Endothelial cell of umbilical vein (primary cell): ENCODE measurements at regions not wholly inside any gene's neighbourhood (a gene's known extent, or its start where the extent isn't known, plus 50 kb on each side); places are given as distances from the start of the nearest gene placed in this dataset.

Experiments used
- BruUV-seq: library from RNA; stranded (reverse); fragments of 400-500 nt; replicated peaks from 2 replicates; lab custom pipeline; 2021; lab: Mats Ljungman, UMichigan
- CTCF ChIA-PET: fragments of 300-600, 350-600 bp; sonication (Branson Sonifier 250); formaldehyde crosslinking; loops from one replicate; lab custom pipeline; 2021; ENCODE audit warnings: antibody characterized with exemption, inconsistent platforms; lab: Charles Lee
- POLR2A ChIA-PET: fragments of 300-600, 350-600 bp; sonication (Branson Sonifier 250); formaldehyde crosslinking; loops from one replicate; lab custom pipeline; 2021; ENCODE audit warnings: antibody characterized with exemption, inconsistent platforms; lab: Charles Lee
- DNase-seq: peaks from one replicate; pipeline ENCODE4 v3.0.0-alpha.2; 2011; ENCODE audit warnings: low read depth, low spot score
- FAIRE-seq: peaks from 2 replicates; lab custom pipeline; 2011; peaks lifted over from hg19 to GRCh38; lab: Jason Lieb, UNC
- H2AFZ ChIP-seq: 2 replicates; pipeline ENCODE4 v1.6.0; 2012; ENCODE audit warnings: low read depth, low read length, control low read depth, inconsistent platforms
- H3K27ac ChIP-seq: 2 replicates; pipeline ENCODE4 v1.5.1; 2011; ENCODE audit warnings: low read depth, mild to moderate bottlenecking, control low read depth, low read length, moderate library complexity; ENCODE audit not compliant: insufficient read depth
- H3K27me3 ChIP-seq, 2 experiments: 2 replicates each; pipeline versions ENCODE4 v1.6.0 to v1.6.1; 2011; ENCODE audit warnings: low read length in 2 of 2, mixed read lengths in 1 of 2; ENCODE audit not compliant: control insufficient read depth in 2 of 2, insufficient read depth in 2 of 2
- H3K36me3 ChIP-seq, 2 experiments: 2 replicates in 1 of 2; 3 replicates in 1 of 2; pipeline ENCODE4 v1.5.1; 2011; ENCODE audit warnings: low read length in 2 of 2, mild to moderate bottlenecking in 1 of 2, moderate library complexity in 1 of 2; ENCODE audit not compliant: control insufficient read depth in 2 of 2, insufficient read depth in 2 of 2; ENCODE audit errors: extremely low read depth in 1 of 2
- H3K4me1 ChIP-seq: 3 replicates; pipeline ENCODE4 v1.5.1; 2011; ENCODE audit warnings: mild to moderate bottlenecking, low read length; ENCODE audit not compliant: control insufficient read depth, insufficient read depth; ENCODE audit errors: extremely low read depth
- H3K4me2 ChIP-seq: 2 replicates; pipeline ENCODE4 v1.6.1; 2011; ENCODE audit warnings: low read length, control low read depth, mixed read lengths; ENCODE audit not compliant: insufficient read depth
- H3K4me3 ChIP-seq, 3 experiments: fragments of 200-600 bp in 1 of 3; sonication (generic), shearing (Covaris generic) in 1 of 3; replicated peaks in 1 of 3; 2 replicates each; pipeline ENCODE4 v1.5.1; 2011 to 2016; ENCODE audit warnings: control low read depth in 3 of 3, low read length in 3 of 3, mild to moderate bottlenecking in 2 of 3, inconsistent platforms in 1 of 3, low read depth in 1 of 3, moderate library complexity in 1 of 3; ENCODE audit not compliant: insufficient read depth in 1 of 3
- H3K79me2 ChIP-seq: 2 replicates; pipeline ENCODE4 v1.6.0; 2012; ENCODE audit warnings: low read length, inconsistent platforms; ENCODE audit not compliant: control insufficient read depth, insufficient read depth
- H3K9ac ChIP-seq: replicated peaks from 2 replicates; pipeline ENCODE3; 2011; ENCODE audit warnings: low read length, control low read depth; ENCODE audit not compliant: insufficient read depth; ENCODE audit errors: extremely low read depth
- H3K9me1 ChIP-seq: replicated peaks from 3 replicates; pipeline ENCODE4 v1.6.0; 2011; ENCODE audit warnings: mild to moderate bottlenecking, low read length; ENCODE audit not compliant: control insufficient read depth, insufficient read depth; ENCODE audit errors: extremely low read depth
- H3K9me3 ChIP-seq: replicated peaks from 2 replicates; pipeline ENCODE4 v1.5.1; 2012; ENCODE audit warnings: low read length, inconsistent platforms; ENCODE audit not compliant: control insufficient read depth, insufficient read depth
- H4K20me1 ChIP-seq: replicated peaks from 2 replicates; pipeline ENCODE3; 2011; ENCODE audit warnings: mild to moderate bottlenecking, low read length; ENCODE audit not compliant: control insufficient read depth, insufficient read depth; ENCODE audit errors: extremely low read depth
- CTCF ChIP-seq, 2 donors: IDR thresholded peaks; 1 replicate in 1 of 2; 2 replicates in 1 of 2; pipeline ENCODE4 v1.5.1; 2011; ENCODE audit warnings: low read length in 2 of 2, mild to moderate bottlenecking in 2 of 2, moderate library complexity in 2 of 2, control low read depth in 1 of 2, inconsistent platforms in 1 of 2, low read depth in 1 of 2; ENCODE audit not compliant: insufficient read depth in 1 of 2; ENCODE audit errors: extremely low read depth in 1 of 2
- EZH2 ChIP-seq: IDR thresholded peaks from 2 replicates; pipeline ENCODE4 v1.6.1; 2012; ENCODE audit warnings: borderline replicate concordance, low read depth, mild to moderate bottlenecking, moderate library complexity, low read length, inconsistent platforms; ENCODE audit not compliant: severe bottlenecking
- FOS ChIP-seq: IDR thresholded peaks from 2 replicates; pipeline ENCODE4 v1.6.1; 2011; ENCODE audit warnings: mild to moderate bottlenecking, low read length, moderate library complexity, borderline replicate concordance; ENCODE audit not compliant: insufficient read depth
- GATA2 ChIP-seq: IDR thresholded peaks from 2 replicates; pipeline ENCODE4 v1.7.0; 2011; ENCODE audit warnings: low read depth, mild to moderate bottlenecking, moderate library complexity, mixed read lengths, low read length; ENCODE audit not compliant: insufficient read length, insufficient read depth
- JUN ChIP-seq: IDR thresholded peaks from 2 replicates; pipeline ENCODE4 v1.6.1; 2011; ENCODE audit warnings: borderline replicate concordance, low read depth; ENCODE audit not compliant: insufficient read length, insufficient read depth
- MAX ChIP-seq: IDR thresholded peaks from 2 replicates; pipeline ENCODE4 v1.6.1; 2011; ENCODE audit not compliant: insufficient read depth, insufficient read length
- MYC ChIP-seq: IDR thresholded peaks from one replicate; pipeline ENCODE4 v1.6.1; 2011; ENCODE audit warnings: mild to moderate bottlenecking, low read depth, low read length
- POLR2A ChIP-seq: IDR thresholded peaks from 2 replicates; pipeline ENCODE4 v1.6.1; 2012; ENCODE audit warnings: low read depth, mild to moderate bottlenecking, control low read depth, low read length
- POLR2AphosphoS5 ChIP-seq: IDR thresholded peaks from 2 replicates; pipeline ENCODE4 v1.6.1; 2012; ENCODE audit warnings: low read depth, mild to moderate bottlenecking, control low read depth, low read length, moderate library complexity; ENCODE audit not compliant: insufficient read depth
- dilution Hi-C: fragments of 300-500 bp; cut with MboI; formaldehyde crosslinking; loops from one replicate; pipeline ENCODE4 v1.15.0; 2019; ENCODE audit warnings: low sequenced_read_pairs; ENCODE audit not compliant: extremely low pct_ligation_motif_present
- intact Hi-C: fragments of 100-400 bp; cut with micrococcal nuclease; formaldehyde crosslinking; loops from one replicate; pipeline ENCODE4 v1.10.0; 2022

- Histone ChIP-seq H3K9me1 (no peaks in the 10 kb centered on the region), H3K4me1 (no peaks in the 10 kb centered on the region), H3K9ac (no peak overlapping the region), H3K4me2 (no peak overlapping the region), H3K36me3 (no peaks in the 10 kb centered on the region), H2AFZ (no peak overlapping the region), H4K20me1 (no peaks in the 10 kb centered on the region), H3K4me3 (no peak overlapping the region), H3K27ac (no peak overlapping the region), H3K9me3 (no peaks in the 10 kb centered on the region), H3K79me2 (no peaks in the 10 kb centered on the region), H3K27me3 (no peaks in the 10 kb centered on the region)
- FAIRE-seq (no peak), DNase-seq (no peak)
- BruUV-seq: no TSS peak
- dilution Hi-C loops (no loop called here), intact Hi-C loops (no loop called here)
- TF ChIP-seq FOS (no peak), GATA2 (no peak), POLR2AphosphoS5 (no peak), JUN (no peak)
- ChIA-PET POLR2A (no interaction called here), CTCF (no interaction called here)
Observed at GRCh38 chr2:204339212-204339715, 206.0 kb upstream of the PARD3B start.

- Histone ChIP-seq H3K4me3 (no peak overlapping the region), H3K27ac (no peak overlapping the region), H3K9me3 (no peaks in the 10 kb centered on the region), H3K79me2 (no peaks in the 10 kb centered on the region), H4K20me1 (no peaks in the 10 kb centered on the region), H3K27me3 (no peaks in the 10 kb centered on the region), H3K4me1 (no peaks in the 10 kb centered on the region), H3K36me3 (no peaks in the 10 kb centered on the region), H3K9me1 (no peaks in the 10 kb centered on the region), H3K9ac (no peak overlapping the region), H3K4me2 (no peak overlapping the region), H2AFZ (no peak overlapping the region)
- ChIA-PET CTCF (interaction anchor here (1.5 kb wide), 1 partner anchor 352 kb away, joined by 3 read pairs; no protein-coding TSS in a partner anchor), POLR2A (no interaction called here)
- no peak for TF ChIP-seq POLR2AphosphoS5
- TF ChIP-seq MYC: no peak
- no peak for TF ChIP-seq MAX
- no peak for TF ChIP-seq FOS
- TF ChIP-seq CTCF (IDR thresholded peaks at IDR 0.05; ENCODE audit: extremely low read depth in 1 of 2, insufficient read depth in 1 of 2, low read depth in 1 of 2, low read length in 2 of 2): no peak
- no peak for TF ChIP-seq EZH2
- TF ChIP-seq JUN: no peak
- no peak for TF ChIP-seq POLR2A
- no peak for TF ChIP-seq GATA2
- BruUV-seq: no TSS peak
- DNase-seq (no peak), FAIRE-seq (no peak)
- dilution Hi-C loops (no loop called here), intact Hi-C loops (loop anchor here (5.0 kb wide), 1 partner anchor 197 kb away; no protein-coding TSS in a partner anchor)
Observed at GRCh38 chr2:204340511-204340910, 204.8 kb upstream of the PARD3B start.
